HG02759 (cell line): ENCODE measurements at regions not wholly inside any gene's neighbourhood (a gene's known extent, or its start where the extent isn't known, plus 50 kb on each side); places are given as distances from the start of the nearest gene placed in this dataset.

Experiments used
- ATAC-seq: cut with Tn5 transposase; IDR thresholded peaks from one replicate; pipeline ENCODE4 v1.9.1; 2021; ENCODE audit warnings: mild to moderate bottlenecking, moderate library complexity; ENCODE audit not compliant: unreplicated experiment

DNA sequence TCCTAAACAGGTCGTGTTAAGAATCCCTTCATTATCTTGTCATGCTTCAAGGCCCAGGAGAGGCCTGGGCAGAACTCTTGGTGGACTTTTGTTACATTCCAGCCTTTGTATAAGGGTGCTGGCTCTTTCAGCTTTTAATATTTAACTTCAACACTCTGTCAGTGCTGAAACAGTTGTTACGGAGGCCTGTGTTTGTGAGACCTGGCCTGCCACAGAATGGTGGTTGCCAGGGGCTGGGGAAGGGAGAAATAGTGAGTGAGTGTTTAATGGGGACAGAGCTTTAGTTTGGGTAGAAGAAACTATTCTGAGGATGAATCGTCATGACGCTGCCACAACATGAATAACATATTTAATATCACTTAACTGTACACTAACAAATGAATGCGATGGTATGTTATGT lies 1027.6 kb upstream of the PRKX start:
- no peak for ATAC-seq

DNA sequence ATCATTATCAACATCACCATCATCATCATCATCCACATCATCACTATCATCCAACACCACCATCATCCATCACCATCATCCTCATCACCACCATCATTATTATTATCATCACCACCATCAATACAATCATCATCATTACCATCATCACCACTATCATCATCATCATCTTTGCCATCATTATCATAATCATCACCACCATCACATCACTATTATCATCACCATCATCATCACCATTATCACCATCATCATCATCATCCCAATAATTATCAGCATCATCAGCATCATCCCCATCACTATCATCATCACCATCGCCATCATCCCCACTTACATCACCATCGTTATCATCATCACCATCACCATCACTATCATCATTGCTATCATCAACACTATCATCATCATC lies 1021.9 kb upstream of the PRKX start:
- no peak for ATAC-seq

GRCh38 chrX:4710618-4711433 lies 997.4 kb upstream of the PRKX start:
- ATAC-seq: peak; percentile 82

- no peak for ATAC-seq
Observed at GRCh38 chrX:4708970-4709760, 995.7 kb upstream of the PRKX start.

DNA sequence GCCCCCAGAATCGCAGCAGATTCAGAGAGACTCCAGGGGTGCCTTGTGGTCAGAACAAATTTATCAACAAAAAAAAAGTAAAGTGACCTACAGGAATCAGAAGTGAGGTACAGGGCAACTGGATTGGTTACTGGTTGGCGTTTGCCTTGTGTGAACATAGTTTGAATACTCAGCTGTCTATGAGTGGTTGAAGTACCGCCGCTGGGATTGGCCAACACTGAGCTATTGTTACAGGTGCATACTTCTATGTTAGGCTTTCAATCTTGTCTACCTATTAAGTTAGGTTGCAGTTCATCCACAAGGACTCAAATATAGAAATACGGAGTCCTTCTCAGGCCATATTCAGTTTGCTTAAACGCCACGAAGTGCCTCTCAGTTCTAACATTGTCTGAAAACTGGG lies 993.5 kb upstream of the PRKX start:
- ATAC-seq: no peak

DNA sequence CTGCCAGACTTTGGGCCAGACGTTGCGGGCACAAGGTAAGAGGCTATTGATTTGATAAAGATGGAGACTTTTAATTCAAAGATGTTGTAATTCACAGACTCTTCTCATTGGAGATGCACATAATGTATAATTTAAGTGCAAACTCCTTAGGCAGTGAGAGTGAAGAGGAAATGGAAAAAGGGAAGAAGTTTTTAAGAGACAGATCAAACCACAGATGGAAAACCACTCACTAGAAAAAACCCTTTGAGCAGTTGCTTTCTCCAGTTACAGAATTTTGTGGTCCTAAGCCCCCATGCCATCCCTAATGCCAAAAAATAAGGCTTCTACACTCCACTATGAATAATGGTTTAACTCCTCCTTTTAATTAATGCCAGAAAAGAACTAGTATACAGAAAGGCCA lies 977.1 kb upstream of the PRKX start:
- no peak for ATAC-seq

GRCh38 chrX:4682636-4683035 lies 969.2 kb upstream of the PRKX start:
- no peak for ATAC-seq

GRCh38 chrX:4675686-4676300 lies 962.3 kb upstream of the PRKX start:
- no peak for ATAC-seq

DNA sequence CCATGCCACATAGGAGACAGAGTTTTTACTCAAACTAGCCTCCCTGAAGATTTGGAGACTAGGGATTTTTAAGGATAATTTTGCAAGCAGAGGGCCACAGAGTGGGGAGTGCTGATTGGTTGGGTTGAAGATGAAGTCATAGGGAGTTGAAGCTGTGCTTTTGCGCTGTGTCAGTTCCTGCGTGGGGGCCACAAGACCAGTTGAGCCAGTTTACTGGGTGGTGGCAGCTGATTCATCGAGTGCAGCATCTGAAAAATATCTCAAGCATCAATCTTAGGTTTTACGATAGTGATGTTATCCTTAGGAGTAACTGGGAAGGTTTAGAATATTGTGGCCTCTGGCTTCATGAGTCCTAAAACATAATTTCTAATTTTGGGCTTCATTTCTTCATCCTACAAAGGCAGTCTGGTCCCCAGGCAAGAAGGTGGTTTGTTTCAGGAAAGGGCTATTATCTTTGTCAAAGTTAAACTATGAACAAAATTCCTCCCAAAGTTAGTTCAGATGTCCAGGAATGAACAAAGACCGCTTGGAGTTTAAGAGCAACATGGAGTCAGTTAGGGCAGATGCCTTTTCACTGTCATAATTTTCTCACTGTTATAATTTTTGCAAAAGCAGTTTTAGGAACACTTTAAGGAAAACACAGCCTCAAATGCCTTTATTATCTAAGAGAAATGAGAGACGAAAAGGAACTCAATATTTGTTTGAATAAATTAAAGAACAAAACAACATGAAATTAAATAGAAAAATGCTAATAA lies 960.8 kb upstream of the PRKX start:
- ATAC-seq: no peak

DNA sequence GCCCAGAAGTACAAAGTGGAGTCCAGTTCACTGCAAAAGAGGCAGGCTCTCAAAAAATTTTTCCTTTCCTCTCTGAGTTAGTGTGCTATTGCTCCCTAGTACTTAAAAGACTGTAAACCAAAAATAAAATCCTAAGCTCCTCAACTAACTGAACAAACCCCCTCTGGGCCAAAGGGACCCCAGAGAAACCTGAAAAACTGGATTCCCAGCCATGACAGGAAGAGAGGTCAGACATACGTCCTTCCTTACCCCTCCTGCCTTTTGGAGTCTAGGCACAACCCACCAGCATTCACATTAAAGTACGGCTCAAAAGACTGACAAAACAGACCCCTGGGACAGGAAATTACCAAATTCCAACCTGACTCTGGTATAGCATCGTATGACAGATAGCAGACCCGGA lies 957.9 kb upstream of the PRKX start:
- no peak for ATAC-seq

DNA sequence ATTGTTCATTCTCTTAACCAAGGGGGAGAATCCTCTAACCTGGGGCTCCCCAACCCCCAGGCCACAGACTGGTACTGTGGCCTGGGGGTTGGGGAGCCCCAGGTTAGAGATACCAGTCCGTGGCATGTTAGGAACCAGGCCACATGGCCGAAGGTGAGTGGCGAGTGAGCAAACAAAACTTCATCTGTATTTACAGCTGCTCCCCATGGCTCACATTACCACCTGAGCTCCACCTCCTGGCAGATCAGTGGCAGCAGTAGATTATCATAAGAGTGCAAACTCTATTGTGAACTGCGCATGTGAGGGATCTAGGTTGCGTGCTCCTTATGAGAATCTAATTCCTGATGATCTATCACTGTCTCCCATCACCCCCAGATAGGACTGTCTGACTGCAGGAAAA lies 957.2 kb upstream of the PRKX start:
- no peak for ATAC-seq

- ATAC-seq: no peak
Observed at GRCh38 chrX:4668802-4669536, 955.5 kb upstream of the PRKX start.

GRCh38 chrX:4663085-4663484 lies 949.6 kb upstream of the PRKX start:
- ATAC-seq: no peak

GRCh38 chrX:4661771-4662170 lies 948.3 kb upstream of the PRKX start:
- no peak for ATAC-seq

GRCh38 chrX:4656419-4656818 lies 943.0 kb upstream of the PRKX start:
- ATAC-seq: no peak

- ATAC-seq: no peak
Observed at GRCh38 chrX:4655743-4656142, 942.3 kb upstream of the PRKX start.

GRCh38 chrX:4642114-4642513 lies 928.7 kb upstream of the PRKX start:
- ATAC-seq: no peak

GRCh38 chrX:4638036-4638435 lies 924.6 kb upstream of the PRKX start:
- no peak for ATAC-seq

DNA sequence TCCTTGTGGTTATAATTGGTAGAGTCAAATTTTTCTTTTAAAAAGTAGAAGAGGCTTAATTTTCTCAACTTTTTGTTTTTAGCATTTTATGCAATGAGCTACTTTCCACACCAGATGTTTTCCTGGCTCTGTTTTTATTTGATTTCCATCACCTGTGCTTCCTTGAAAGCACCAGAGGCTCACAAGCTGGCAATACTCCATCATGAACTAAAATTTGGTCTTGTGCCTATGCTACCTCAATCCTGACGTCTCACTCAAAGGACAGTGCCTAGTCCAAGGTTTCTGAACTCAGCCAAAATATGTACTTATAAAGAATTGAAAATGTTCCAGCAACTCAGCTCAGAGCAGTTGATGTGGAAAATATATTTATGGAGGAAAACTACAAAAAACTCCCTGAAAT lies 914.0 kb upstream of the PRKX start:
- ATAC-seq: no peak

- ATAC-seq: no peak
Observed at GRCh38 chrX:4622486-4623167, 909.2 kb upstream of the PRKX start.
